NCI-H1105 (cell line): ENCODE measurements at regions not wholly inside any gene's neighbourhood (a gene's known extent, or its start where the extent isn't known, plus 50 kb on each side); places are given as distances from the start of the nearest gene placed in this dataset.

ENCODE experiments used
- DNase-seq: peaks from one replicate; lab custom pipeline; 2025; lab: John Stamatoyannopoulos, UW

DNA sequence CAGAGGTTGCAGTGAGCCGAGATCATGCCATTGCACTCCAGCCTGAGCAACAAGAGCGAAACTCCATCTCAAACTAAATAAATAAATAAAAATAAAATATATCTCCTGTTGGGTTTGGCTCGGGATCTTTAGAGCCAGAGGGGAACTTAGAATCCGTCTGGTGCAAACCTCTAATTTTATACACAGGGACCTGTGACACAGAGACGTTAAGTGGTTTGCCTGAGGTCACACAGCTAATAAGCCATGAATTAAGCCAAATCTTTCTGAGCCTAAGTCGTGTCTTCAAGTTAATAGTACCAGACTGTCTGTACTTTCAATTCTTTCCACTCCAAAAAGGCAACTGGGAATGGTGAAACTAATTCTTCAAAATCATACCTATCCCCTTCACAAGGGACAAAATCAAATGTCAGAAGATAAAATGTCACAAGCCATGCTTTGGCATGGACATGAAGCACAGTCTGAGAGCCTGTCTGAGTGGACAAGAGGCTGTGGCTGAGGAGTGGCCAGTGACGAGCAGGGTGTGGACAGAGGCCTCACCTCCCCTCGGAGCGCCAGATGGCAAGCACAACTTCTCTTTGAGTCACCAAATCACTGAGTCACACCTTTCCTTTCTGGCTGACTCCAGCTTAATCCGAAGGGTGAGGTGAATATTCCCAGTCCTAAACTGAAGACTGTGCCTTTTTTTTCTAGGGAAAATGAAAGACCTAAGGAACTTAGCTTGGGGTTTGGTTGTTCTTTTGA is 177.4 kb downstream of the TFAP2A start:
- no peak for DNase-seq

- DNase-seq: no peak
Observed at GRCh38 chr6:10235344-10235743, 179.5 kb downstream of the TFAP2A start.

- no peak for DNase-seq
Observed at GRCh38 chr6:10230531-10230930, 184.3 kb downstream of the TFAP2A start.

- DNase-seq: no peak
Observed at GRCh38 chr6:10223841-10224240, 191.0 kb downstream of the TFAP2A start.

DNA sequence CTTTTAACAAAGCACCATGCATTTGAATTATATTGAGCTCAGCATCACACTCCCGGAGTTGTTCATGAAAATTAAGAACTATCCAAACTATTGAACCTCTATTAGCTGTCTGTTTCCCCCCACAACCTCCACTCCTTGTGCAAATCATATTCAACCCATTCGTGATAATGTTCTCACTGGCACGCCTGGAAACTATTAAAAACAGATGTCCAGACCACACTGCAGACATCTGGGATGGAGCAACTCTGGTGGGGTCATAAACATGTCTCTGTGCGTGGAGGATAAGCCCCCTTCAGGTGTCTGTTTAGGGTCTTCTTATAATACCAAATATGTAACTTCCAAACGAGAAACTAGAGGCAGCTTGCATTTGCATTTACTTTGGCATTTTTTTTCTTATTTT is 193.7 kb downstream of the TFAP2A start:
- no peak for DNase-seq

- no peak for DNase-seq
Observed at GRCh38 chr6:10219510-10219909, 195.4 kb downstream of the TFAP2A start.

DNA sequence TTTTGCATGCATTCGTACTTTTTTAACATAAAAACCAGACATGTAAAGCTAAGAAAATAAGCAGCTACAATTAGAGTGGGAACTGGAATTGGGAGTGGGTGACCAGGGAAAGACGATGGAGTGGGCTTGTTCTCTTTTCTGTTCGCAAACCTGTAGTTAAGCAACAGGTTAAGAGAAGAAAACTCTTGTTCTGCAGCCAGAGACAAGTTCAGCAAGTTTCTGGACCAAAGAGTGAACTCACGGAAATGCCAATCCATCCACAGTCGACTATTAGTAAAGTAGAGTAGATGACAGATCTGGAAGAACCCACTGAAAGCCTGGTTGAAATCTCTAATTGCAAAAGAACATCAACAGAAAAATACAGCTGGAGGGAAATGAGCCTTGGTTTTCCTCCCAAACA is 197.8 kb downstream of the TFAP2A start:
- DNase-seq: no peak

DNA sequence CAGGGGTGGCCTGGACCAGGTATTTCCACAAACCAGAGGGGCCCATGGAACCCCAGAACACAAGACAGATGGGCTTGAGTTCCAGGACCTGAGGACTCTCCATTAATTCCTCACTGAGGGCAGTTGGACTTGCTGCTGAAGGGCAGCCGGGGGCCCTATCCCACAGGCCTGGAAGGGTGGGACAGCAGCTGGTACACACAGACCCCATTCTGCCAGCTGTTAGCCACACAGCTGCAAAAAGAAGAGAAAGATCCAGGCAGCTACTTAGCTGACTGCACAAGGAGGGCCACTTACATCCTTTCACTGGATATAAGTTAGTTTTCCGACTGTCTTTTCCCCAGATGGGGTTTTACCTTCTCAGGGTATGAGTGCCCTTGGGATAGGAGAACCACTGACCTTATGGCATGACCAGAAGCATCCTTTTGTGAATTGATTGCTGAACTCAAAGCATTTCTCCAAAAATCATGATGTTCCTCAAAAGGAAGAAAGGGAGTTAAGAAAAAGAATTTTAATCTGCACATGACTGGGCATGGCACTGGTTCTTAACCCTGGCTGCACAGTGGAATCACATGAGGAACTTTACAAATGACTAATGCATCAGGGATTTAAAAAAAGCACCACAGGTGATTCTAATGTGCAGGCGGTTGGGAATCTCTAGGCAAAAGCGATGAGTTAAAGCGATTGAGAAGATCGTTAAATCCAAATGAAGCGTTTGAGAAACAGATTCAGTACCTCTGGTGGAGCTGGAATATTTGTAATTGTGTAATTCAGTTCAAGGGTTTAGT is 199.4 kb downstream of the TFAP2A start:
- no peak for DNase-seq

DNA sequence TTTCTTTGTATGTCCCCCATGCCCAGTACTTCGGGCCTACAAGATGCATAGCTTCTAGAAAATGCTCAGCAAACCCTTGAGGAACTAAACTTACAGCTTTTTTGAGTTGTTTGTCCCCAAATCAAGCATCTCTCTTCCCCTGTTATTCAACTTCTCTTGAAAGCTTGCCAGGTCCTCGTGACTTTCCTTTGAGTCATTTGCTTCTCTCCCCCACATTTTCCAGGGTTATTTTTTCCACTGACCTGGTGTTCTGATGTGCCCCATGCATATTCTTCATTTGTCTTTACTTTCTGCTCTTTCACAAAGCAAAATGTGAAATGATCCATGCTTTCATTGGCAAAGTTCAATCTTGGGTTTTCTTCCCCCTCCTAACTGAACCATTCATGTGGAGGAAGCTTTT is 204.8 kb downstream of the TFAP2A start:
- DNase-seq: no peak

- no peak for DNase-seq
Observed at GRCh38 chr6:10205892-10206291, 209.0 kb downstream of the TFAP2A start.

GRCh38 chr6:10205120-10205519 is 209.8 kb downstream of the TFAP2A start:
- DNase-seq: no peak

- no peak for DNase-seq
Observed at GRCh38 chr6:10203651-10204050, 211.2 kb downstream of the TFAP2A start.

GRCh38 chr6:10202581-10202980 is 212.3 kb downstream of the TFAP2A start:
- DNase-seq: no peak

- no peak for DNase-seq
Observed at GRCh38 chr6:10201606-10202510, 213.0 kb downstream of the TFAP2A start.

- no peak for DNase-seq
Observed at GRCh38 chr6:10196090-10196489, 218.8 kb downstream of the TFAP2A start.

- DNase-seq: peak; percentile 21
Observed at GRCh38 chr6:10194816-10195672, 219.8 kb downstream of the TFAP2A start.

DNA sequence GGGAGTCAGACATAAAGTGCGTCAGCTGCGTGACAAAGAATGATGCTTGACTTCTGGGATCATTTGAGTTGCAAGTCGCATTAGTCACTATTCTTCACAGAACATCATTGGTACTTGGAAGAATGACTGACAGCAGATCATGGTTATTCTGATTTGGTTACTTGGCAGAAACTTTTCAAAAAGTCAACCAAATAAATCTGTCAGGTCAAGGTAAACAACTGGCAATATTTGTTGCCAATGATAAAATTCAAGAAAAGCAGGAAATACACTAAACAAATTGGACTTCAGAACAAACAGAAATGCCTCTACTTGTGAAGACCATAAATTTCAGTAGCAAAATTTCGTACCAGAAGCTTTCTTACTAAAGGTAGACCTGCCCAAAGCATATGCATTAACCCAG is 221.6 kb downstream of the TFAP2A start:
- DNase-seq: no peak

GRCh38 chr6:10190042-10190441 is 224.8 kb downstream of the TFAP2A start:
- no peak for DNase-seq

DNA sequence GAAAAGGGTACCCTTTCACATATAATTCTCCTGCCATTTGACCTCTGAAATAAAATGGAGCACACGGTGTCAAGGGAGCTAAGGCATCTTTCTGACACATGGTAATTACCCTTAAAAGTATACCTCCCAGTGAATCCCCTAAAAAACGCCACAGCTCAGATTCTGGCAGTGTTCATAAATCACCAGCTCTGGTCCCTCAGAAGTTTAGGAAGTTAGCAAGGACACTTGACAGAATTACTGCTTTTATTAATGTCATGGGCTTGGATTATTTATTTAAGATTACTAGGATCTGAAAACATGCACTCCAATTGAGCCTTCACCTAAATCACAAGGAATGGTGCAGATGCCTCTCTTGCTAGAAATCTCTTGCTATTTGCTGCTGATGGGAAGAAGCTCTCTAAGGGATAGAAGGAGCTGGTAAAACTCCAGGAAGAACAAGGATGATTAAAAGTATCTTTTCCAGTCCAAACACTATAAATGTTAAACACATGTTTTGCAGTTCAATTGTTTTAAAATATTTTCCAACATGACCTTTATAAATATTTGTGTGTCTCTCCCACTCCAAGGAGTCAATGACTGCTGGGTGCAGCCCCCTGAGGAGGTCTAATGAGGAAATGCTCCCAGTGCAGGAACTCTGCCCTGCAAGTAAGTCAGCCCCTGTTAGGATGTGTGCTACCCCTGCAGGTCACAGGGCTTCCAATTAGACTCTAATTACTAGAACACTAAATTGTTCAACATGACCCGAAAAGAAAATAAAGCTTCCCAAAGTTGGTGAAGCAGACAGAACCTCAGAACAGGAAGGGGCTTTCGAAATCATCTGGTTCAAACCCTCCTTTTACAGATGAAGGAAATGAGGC is 230.3 kb downstream of the TFAP2A start:
- DNase-seq: no peak
